ENCODE measurements at regions not wholly inside any gene's neighbourhood (a gene's known extent, or its start where the extent isn't known, plus 50 kb on each side); places are given as distances from the start of the nearest gene placed in this dataset.

GRCh38 chr4:75194180-75194579 lies 261.3 kb downstream of the PARM1 start:
- no peak for TF ChIP-seq POLR2A (IDR thresholded peaks at IDR 0.05)
- no peak for TF ChIP-seq CTCF (IDR thresholded peaks at IDR 0.05)
